ENCODE measurements at regions not wholly inside any gene's neighbourhood (a gene's known extent, or its start where the extent isn't known, plus 50 kb on each side); places are given as distances from the start of the nearest gene placed in this dataset.

GRCh38 chr22:26902401-26903029, 245.1 kb downstream of the MIAT start:
- TF ChIP-seq CTCF (optimal IDR thresholded peaks at IDR 0.05 in 1 of 3, IDR thresholded peaks at IDR 0.05 in 1 of 3, conservative IDR thresholded peaks at IDR 0.05 in 1 of 3; ENCODE audit: extremely low read depth in 1 of 3, insufficient read depth in 2 of 3, low read length in 3 of 3) (no peak), EZH2 (IDR thresholded peaks at IDR 0.05; ENCODE audit: low read length) (no peak)

All from keratinocyte (primary cell).